Kidney (tissue), 13 donors: ENCODE measurements at regions not wholly inside any gene's neighbourhood (a gene's known extent, or its start where the extent isn't known, plus 50 kb on each side); places are given as distances from the start of the nearest gene placed in this dataset.

Experiments used
- DNase-seq, 5 donors: peaks; one replicate each; pipeline ENCODE4 v3.0.0-alpha.2; 2013 to 2020
- FAIRE-seq: peaks from 2 replicates; lab custom pipeline; 2012; peaks lifted over from hg19 to GRCh38; lab: Jason Lieb, UNC
- H3K27ac ChIP-seq, 2 donors: one replicate each; pipeline ENCODE4 v1.7.0; 2013; ENCODE audit warnings: low read depth in 2 of 2, low read length in 2 of 2, inconsistent platforms in 1 of 2
- H3K27me3 ChIP-seq: one replicate; pipeline ENCODE4 v1.7.1; 2013; ENCODE audit warnings: low read length, inconsistent platforms; ENCODE audit not compliant: control insufficient read depth, insufficient read depth
- H3K36me3 ChIP-seq, 3 donors: one replicate each; pipeline versions ENCODE4 v1.7.0 to v1.7.1; 2013; ENCODE audit warnings: low read length in 3 of 3, control low read depth in 1 of 3, inconsistent platforms in 1 of 3; ENCODE audit not compliant: insufficient read depth in 3 of 3, control insufficient read depth in 2 of 3
- H3K4me1 ChIP-seq, 3 donors: one replicate each; pipeline versions ENCODE4 v1.7.0 to v1.7.1; 2013; ENCODE audit warnings: low read length in 3 of 3, inconsistent platforms in 1 of 3, low read depth in 1 of 3; ENCODE audit not compliant: control insufficient read depth in 2 of 3, insufficient read depth in 2 of 3
- H3K4me3 ChIP-seq, 3 donors: one replicate each; pipeline versions ENCODE4 v1.7.0 to v1.8.1; 2013; ENCODE audit warnings: low read length in 3 of 3, control low read depth in 1 of 3, inconsistent platforms in 1 of 3
- H3K9ac ChIP-seq, 3 donors: one replicate each; pipeline versions ENCODE4 v1.7.0 to v1.7.1; 2013; ENCODE audit warnings: low read length in 3 of 3, control low read depth in 1 of 3, inconsistent platforms in 1 of 3
- H3K9me3 ChIP-seq, 3 donors: one replicate each; pipeline versions ENCODE4 v1.7.0 to v1.7.1; 2013; ENCODE audit warnings: low read length in 3 of 3, control low read depth in 1 of 3, inconsistent platforms in 1 of 3; ENCODE audit not compliant: control insufficient read depth in 2 of 3, insufficient read depth in 1 of 3
- CTCF ChIP-seq: IDR thresholded peaks from 3 replicates; pipeline ENCODE4 v1.5.1; 2012; ENCODE audit warnings: mild to moderate bottlenecking, moderate library complexity, borderline replicate concordance; ENCODE audit not compliant: insufficient read depth; ENCODE audit errors: extremely low read depth
- intact Hi-C: fragments of 100-400 bp; cut with DNase I; formaldehyde crosslinking; loops from one replicate; pipeline ENCODE4 v1.11.1; 2022
- donor health status: control.
- donor health status: control.
- donor health status: control.
- donor health status: control.
- donor health status: control.
- donor health status: DM: yes; HTN: yes; CAD: no.
- donor health status: Normal renal cell carcinoma (clear cell type).

DNA sequence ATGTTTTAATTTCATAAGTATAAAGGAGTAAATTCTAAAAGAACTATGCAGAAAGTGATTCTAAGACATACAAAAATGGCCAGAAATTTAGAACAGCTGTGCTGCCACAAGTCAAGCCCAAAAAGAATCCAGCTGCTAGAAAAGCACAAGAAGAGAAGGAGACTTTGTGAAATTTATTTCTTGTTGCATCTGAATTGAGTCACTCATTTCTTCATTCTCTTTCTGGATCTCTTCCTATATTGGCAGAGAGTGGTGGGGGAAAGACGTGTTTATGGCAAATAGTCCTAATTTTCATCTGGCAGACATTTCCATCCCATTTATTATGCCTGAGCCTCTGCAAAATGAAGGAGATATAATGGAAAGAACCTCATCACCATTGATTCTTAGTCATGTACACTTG, 139.6 kb upstream of the CTTNBP2NL start:
- intact Hi-C loops: no loop called here
- Histone ChIP-seq H3K9me3 (no peaks in the 10 kb centered on the region), H3K27ac (no peak overlapping the region), H3K4me1 (peaks cover 0 to 3% (median 0%) of the 10 kb centered on the region in 3 donors), H3K36me3 (no peaks in the 10 kb centered on the region), H3K4me3 (no peak overlapping the region), H3K27me3 (no peaks in the 10 kb centered on the region), H3K9ac (no peak overlapping the region)
- no peak for TF ChIP-seq CTCF
- DNase-seq (peak in 1 of 5 donors; percentile 61), FAIRE-seq (no peak)

GRCh38 chr1:112257043-112257835, 138.8 kb upstream of the CTTNBP2NL start:
- no peaks in the 10 kb centered on the region for H3K9me3 ChIP-seq
- no peak overlapping the region for H3K9ac ChIP-seq
- no peak overlapping the region for H3K4me3 ChIP-seq
- no peaks in the 10 kb centered on the region for H3K36me3 ChIP-seq
- H3K27me3 ChIP-seq: no peaks in the 10 kb centered on the region
- no peak for FAIRE-seq
- no peak overlapping the region for H3K27ac ChIP-seq
- no peak for DNase-seq
- intact Hi-C loops: no loop called here
- H3K4me1 ChIP-seq: peaks cover 0 to 3% (median 0%) of the 10 kb centered on the region in 3 donors
- no peak for TF ChIP-seq CTCF

DNA sequence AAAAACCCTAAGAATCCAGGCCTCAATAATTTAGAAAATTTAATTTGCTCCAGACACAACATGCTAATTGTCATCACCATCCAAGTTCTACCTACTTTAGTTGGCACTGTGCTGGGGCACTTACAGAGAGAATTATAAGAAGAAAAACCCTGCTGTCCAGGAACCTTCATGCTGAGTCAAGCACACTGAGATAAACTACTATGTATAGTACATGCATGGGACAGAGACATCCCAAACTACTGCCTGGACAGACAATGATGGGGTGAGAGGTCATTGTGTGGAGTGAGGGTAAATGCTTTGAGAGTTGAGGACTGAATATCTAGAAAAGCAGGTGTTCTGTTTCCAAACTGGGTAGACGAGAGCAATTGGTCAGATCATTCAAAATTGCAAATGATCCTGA, 135.3 kb upstream of the CTTNBP2NL start:
- Histone ChIP-seq H3K27ac (no peak overlapping the region), H3K9ac (no peak overlapping the region), H3K27me3 (no peaks in the 10 kb centered on the region), H3K4me3 (no peak overlapping the region), H3K4me1 (peaks cover 0 to 3% (median 0%) of the 10 kb centered on the region in 3 donors), H3K9me3 (no peaks in the 10 kb centered on the region), H3K36me3 (no peaks in the 10 kb centered on the region)
- intact Hi-C loops: no loop called here
- TF ChIP-seq CTCF: no peak
- no peak for FAIRE-seq
- no peak for DNase-seq
